DND-41 (cell line): ENCODE measurements at regions not wholly inside any gene's neighbourhood (a gene's known extent, or its start where the extent isn't known, plus 50 kb on each side); places are given as distances from the start of the nearest gene placed in this dataset.

Source experiments
- EZH2 ChIP-seq: IDR thresholded peaks from 3 replicates; pipeline ENCODE4 v1.6.1; 2012; ENCODE audit warnings: borderline replicate concordance, low read depth, mild to moderate bottlenecking, moderate library complexity, low read length, inconsistent platforms; ENCODE audit not compliant: severe bottlenecking
- TF ChIP-seq, protein P1 (sequence below): IDR thresholded peaks from 2 replicates; pipeline ENCODE4 v1.5.1; 2012; ENCODE audit warnings: borderline replicate concordance, low read length, moderate library complexity, mild to moderate bottlenecking; ENCODE audit not compliant: poor library complexity, severe bottlenecking; ENCODE audit errors: extremely low read depth

DNA sequence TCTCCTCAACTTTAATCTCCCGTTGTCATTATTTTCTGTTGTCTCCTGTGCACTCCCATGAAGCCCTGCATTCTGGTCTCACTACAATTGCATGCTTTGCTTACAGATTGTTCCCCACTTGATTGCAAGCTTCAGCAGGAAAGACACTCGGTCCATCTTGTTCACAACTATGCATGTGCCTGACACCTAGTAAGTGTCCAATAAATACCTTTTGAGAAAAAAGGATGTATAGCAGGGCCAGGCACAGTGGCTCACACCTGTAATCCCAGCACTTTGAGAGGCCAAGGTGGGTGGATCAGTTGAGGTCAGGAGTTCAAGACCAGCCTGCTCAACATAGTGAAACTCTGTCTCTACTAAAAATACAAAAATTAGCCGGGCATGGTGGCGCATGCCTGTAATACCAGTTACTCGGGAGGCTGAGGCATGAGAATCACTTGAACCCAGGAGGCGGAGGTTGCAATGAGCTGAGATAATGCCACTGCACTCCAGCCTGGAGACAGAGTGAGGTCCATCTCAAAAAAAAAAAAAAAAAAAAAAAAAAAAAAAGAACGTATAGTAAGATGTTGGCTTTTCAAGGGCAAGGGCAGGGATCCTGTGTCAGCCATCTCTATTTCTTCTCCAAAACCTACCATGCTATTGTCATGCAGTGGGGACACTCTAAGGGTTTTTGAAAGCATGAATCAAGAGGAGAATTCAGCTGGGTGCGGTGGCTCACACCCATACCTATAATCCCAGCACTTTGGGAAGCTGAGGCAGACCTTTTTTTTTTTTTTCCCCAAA, 338.3 kb downstream of the MYCN start:
- TF ChIP-seq, protein P1, sequence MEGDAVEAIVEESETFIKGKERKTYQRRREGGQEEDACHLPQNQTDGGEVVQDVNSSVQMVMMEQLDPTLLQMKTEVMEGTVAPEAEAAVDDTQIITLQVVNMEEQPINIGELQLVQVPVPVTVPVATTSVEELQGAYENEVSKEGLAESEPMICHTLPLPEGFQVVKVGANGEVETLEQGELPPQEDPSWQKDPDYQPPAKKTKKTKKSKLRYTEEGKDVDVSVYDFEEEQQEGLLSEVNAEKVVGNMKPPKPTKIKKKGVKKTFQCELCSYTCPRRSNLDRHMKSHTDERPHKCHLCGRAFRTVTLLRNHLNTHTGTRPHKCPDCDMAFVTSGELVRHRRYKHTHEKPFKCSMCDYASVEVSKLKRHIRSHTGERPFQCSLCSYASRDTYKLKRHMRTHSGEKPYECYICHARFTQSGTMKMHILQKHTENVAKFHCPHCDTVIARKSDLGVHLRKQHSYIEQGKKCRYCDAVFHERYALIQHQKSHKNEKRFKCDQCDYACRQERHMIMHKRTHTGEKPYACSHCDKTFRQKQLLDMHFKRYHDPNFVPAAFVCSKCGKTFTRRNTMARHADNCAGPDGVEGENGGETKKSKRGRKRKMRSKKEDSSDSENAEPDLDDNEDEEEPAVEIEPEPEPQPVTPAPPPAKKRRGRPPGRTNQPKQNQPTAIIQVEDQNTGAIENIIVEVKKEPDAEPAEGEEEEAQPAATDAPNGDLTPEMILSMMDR, result no peak
- no peak for TF ChIP-seq EZH2
